Heart right ventricle (tissue), 16 donors: ENCODE measurements at regions not wholly inside any gene's neighbourhood (a gene's known extent, or its start where the extent isn't known, plus 50 kb on each side); places are given as distances from the start of the nearest gene placed in this dataset.

ENCODE experiments used
- ATAC-seq, 8 donors: fragments of 200-7000 bp; cut with Tn5 transposase; one replicate each; pipeline ENCODE4 v1.9.1; 2020; ENCODE audit warnings: mild to moderate bottlenecking in 8 of 8, moderate library complexity in 8 of 8, moderate number of reproducible peaks in 1 of 8
- DNase-seq, 2 donors: peaks; one replicate each; pipeline ENCODE4 v3.0.0-alpha.2; 2020
- H3K27ac ChIP-seq, 10 donors: fragments of 200-600 bp; sonication (generic) in 2 of 10; one replicate each; pipeline versions ENCODE4 v1.5.0 to v1.8.0; 2020 to 2022; ENCODE audit warnings: mild to moderate bottlenecking in 3 of 10
- H3K27me3 ChIP-seq, 7 donors: fragments of 200-600 bp; one replicate each; pipeline ENCODE4 v1.8.0; 2021 to 2022; ENCODE audit warnings: mild to moderate bottlenecking in 2 of 7
- H3K36me3 ChIP-seq, 9 donors: fragments of 200-600 bp; sonication (generic) in 1 of 9; one replicate each; pipeline versions ENCODE4 v1.5.0 to v1.8.0; 2020 to 2022; ENCODE audit warnings: mild to moderate bottlenecking in 2 of 9
- H3K4me1 ChIP-seq, 9 donors: fragments of 200-600 bp; sonication (generic) in 1 of 9; one replicate each; pipeline versions ENCODE4 v1.5.0 to v1.8.0; 2020 to 2022; ENCODE audit warnings: mild to moderate bottlenecking in 4 of 9
- H3K4me3 ChIP-seq, 10 donors: fragments of 200-600 bp; sonication (generic) in 2 of 10; one replicate each; pipeline versions ENCODE4 v1.5.0 to v1.8.0; 2020 to 2022; ENCODE audit warnings: mild to moderate bottlenecking in 7 of 10, moderate library complexity in 2 of 10
- H3K9me3 ChIP-seq, 11 donors: fragments of 200-600 bp in 10 of 11; sonication (generic) in 2 of 11; one replicate each; pipeline versions ENCODE4 v1.5.0 to v1.8.0; 2013 to 2022; ENCODE audit warnings: mild to moderate bottlenecking in 2 of 11, control low read depth in 1 of 11, moderate library complexity in 1 of 11
- WGBS, 2 donors: extraction: QIAGEN DNeasy Blood & Tissue Kit; methylation state at CpG; one replicate each; pipeline ENCODE4 v1.1.7; 2013; ENCODE audit warnings: inconsistent platforms in 1 of 2; 5-methylcytosine and 5-hydroxymethylcytosine counted together
- intact Hi-C, 10 donors: fragments of 100-400 bp; cut with DNase I; formaldehyde crosslinking; loops; one replicate each; pipeline versions ENCODE4 v1.11.1 to v1.14.2; 2022
- TF ChIP-seq, protein P1 (sequence below), 9 donors: fragments of 200-600 bp; sonication (generic) in 2 of 9; IDR thresholded peaks; one replicate each; pipeline versions ENCODE4 v1.5.0 to v1.8.0; 2021 to 2022; ENCODE audit warnings: antibody characterized with exemption in 9 of 9, mild to moderate bottlenecking in 5 of 9, moderate library complexity in 1 of 9
- donor health status: Arrhythmogenic right ventricular cardiomyopathy.
- donor health status: ischemic (EF 13 %, LVEDD 7.1; RV severe dilation, severe dysfunction).
- donor health status: healthy with polysubstance abuse.
- donor health status: DM: no; HTN: yes; CAD: no.
- donor health status: DM: no; HTN: no; CAD: no.
- donor health status: ischemic (EF 25% LVEDD 6.9; RV normal size, moderate dysfunction).
- donor health status: ischemic (EF 25% LVEDD 5.7; RV mildly dilated, moderate dysfunction).
- donor health status: healthy.
- donor health status: DM: yes; HTN: yes; CAD: no.
- donor health status: Ischemic cardiomyopathy.
- donor health status: ischemic (EF 35%, LVEDD 5.7; RV mildly dilated, moderate dysfunction).
- donor health status: nonischemic (EF 11% LVEDD 7.7; RV severe dilation, severe dysfunction).
- donor health status: DM: yes; HTN: yes; CAD: no.
- donor health status: PGD.
- donor health status: ischemic (EF 29% LVEDD 5.4; RV normal size, mild dysfunction).
- donor health status: nonischemic (EF 23%, LVEDD 6.1; RV moderate dilation, normal function).

DNA sequence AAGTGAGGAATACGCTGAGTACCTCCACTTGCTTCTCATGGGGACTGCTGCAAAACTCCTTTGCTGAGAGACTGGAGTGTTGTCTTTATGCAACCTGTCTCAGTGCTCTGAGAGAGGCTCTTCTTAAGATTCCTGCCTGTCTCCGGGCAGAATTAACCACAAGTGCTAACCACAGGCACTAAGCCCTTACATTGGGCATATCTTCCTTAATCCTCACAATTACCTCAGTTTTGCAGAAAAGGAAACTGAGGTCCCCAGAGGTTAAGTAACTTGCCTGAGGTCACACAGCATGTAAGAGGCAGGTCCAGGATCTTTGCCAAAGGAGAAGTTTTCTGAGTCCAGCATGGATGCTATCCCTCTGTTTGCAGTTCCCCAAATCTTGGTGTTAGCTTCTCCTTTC is 86.0 kb downstream of the GP2 start:
- no peak for DNase-seq
- Histone ChIP-seq H3K27me3 (peaks cover 0 to 28% (median 5%) of the 10 kb centered on the region in 7 donors), H3K9me3 (peaks cover 0 to 4% (median 0%) of the 10 kb centered on the region in 11 donors), H3K4me1 (no peaks in the 10 kb centered on the region), H3K27ac (no peak overlapping the region), H3K4me3 (no peak overlapping the region), H3K36me3 (no peaks in the 10 kb centered on the region)
- intact Hi-C loops: no loop called here
- ATAC-seq: no peak
- WGBS, 2 donors: 70 to 74% methylated on average over 2 of the region's 2 CpGs
- TF ChIP-seq, protein P1, sequence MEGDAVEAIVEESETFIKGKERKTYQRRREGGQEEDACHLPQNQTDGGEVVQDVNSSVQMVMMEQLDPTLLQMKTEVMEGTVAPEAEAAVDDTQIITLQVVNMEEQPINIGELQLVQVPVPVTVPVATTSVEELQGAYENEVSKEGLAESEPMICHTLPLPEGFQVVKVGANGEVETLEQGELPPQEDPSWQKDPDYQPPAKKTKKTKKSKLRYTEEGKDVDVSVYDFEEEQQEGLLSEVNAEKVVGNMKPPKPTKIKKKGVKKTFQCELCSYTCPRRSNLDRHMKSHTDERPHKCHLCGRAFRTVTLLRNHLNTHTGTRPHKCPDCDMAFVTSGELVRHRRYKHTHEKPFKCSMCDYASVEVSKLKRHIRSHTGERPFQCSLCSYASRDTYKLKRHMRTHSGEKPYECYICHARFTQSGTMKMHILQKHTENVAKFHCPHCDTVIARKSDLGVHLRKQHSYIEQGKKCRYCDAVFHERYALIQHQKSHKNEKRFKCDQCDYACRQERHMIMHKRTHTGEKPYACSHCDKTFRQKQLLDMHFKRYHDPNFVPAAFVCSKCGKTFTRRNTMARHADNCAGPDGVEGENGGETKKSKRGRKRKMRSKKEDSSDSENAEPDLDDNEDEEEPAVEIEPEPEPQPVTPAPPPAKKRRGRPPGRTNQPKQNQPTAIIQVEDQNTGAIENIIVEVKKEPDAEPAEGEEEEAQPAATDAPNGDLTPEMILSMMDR (IDR thresholded peaks at IDR 0.05): no peak

- H3K27me3 ChIP-seq: peaks cover 0 to 52% (median 4%) of the 10 kb centered on the region in 7 donors
- DNase-seq (no peak), ATAC-seq (no peak)
- H3K4me1 ChIP-seq: no peaks in the 10 kb centered on the region
- no peaks in the 10 kb centered on the region for H3K36me3 ChIP-seq
- no peaks in the 10 kb centered on the region for H3K9me3 ChIP-seq
- TF ChIP-seq, protein P1 (IDR thresholded peaks at IDR 0.05): no peak
- no peak overlapping the region for H3K27ac ChIP-seq
- intact Hi-C loops: no loop called here
- WGBS, 2 donors: 67 to 69% methylated on average over 7 of the region's 7 CpGs
- no peak overlapping the region for H3K4me3 ChIP-seq
These were observed 90.6 kb downstream of the GP2 start for GRCh38 chr16:20236579-20237289.

- DNase-seq: no peak
- Histone ChIP-seq H3K9me3 (peaks cover 0 to 8% (median 0%) of the 10 kb centered on the region in 11 donors), H3K27ac (no peak overlapping the region), H3K4me1 (no peaks in the 10 kb centered on the region), H3K36me3 (no peaks in the 10 kb centered on the region), H3K4me3 (no peak overlapping the region), H3K27me3 (peaks cover 0 to 21% (median 0%) of the 10 kb centered on the region in 7 donors)
- TF ChIP-seq, protein P1 (IDR thresholded peaks at IDR 0.05): no peak
- whole genome bisulfite sequencing, 2 donors: 84 to 85% methylated on average over 4 of the region's 4 CpGs
- no peak for ATAC-seq
- intact Hi-C loops: no loop called here
These were observed 102.0 kb downstream of the GP2 start for GRCh38 chr16:20225228-20225733.

DNA sequence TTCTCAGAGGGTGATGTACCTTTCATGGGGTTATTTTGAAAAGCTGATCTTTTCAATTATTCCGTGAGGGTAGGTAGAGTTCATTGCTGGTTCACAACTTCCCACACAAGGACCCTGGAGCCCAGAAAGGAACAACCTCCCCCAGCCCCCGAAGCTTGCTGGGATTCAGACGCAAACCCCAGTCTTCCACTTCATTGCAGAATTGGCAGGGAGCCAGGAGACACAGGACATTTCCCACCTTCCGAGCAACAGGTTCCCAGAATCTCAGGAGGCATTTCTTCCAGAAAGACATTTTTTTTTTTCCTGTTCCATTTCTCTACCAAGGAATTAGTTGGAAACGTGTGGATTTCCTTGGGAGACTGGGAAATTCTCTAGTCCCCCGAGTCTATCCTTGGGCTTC is 106.1 kb downstream of the GP2 start:
- H3K27me3 ChIP-seq: peaks cover 0 to 15% (median 0%) of the 10 kb centered on the region in 7 donors
- 55 to 63% methylated on average over 6 of the region's 6 CpGs for WGBS, 2 donors
- TF ChIP-seq, protein P1 (IDR thresholded peaks at IDR 0.05): no peak
- no peak overlapping the region for H3K4me3 ChIP-seq
- no peak for ATAC-seq
- DNase-seq: no peak
- H3K9me3 ChIP-seq: peaks cover 0 to 6% (median 0%) of the 10 kb centered on the region in 11 donors
- H3K36me3 ChIP-seq: no peaks in the 10 kb centered on the region
- H3K27ac ChIP-seq: no peak overlapping the region
- intact Hi-C loops: no loop called here
- H3K4me1 ChIP-seq: peaks cover 0 to 4% (median 0%) of the 10 kb centered on the region in 9 donors
